ACC112 (cell line): ENCODE measurements at regions not wholly inside any gene's neighbourhood (a gene's known extent, or its start where the extent isn't known, plus 50 kb on each side); places are given as distances from the start of the nearest gene placed in this dataset.

Experiments
- H2AFZ ChIP-seq: fragments of 200-600 bp; sonication (generic); one replicate; pipeline ENCODE4 v1.6.0; 2017; ENCODE audit warnings: antibody characterized with exemption, low read length; ENCODE audit not compliant: unreplicated experiment
- H3K27ac ChIP-seq: fragments of 200-600 bp; sonication (generic); 2 replicates; pipeline ENCODE4 v1.5.1; 2014; ENCODE audit warnings: low read depth, mild to moderate bottlenecking, antibody characterized with exemption, low read length, moderate library complexity
- H3K27me3 ChIP-seq: fragments of 200-600 bp; sonication (generic); 2 replicates; pipeline ENCODE4 v1.6.1; 2014; ENCODE audit warnings: mild to moderate bottlenecking, antibody characterized with exemption, low read length, moderate library complexity, mixed read lengths; ENCODE audit not compliant: insufficient read depth
- H3K36me3 ChIP-seq: fragments of 200-600 bp; sonication (generic); 2 replicates; pipeline ENCODE4 v1.6.1; 2016; ENCODE audit warnings: mild to moderate bottlenecking, antibody characterized with exemption, low read length, moderate library complexity, mixed read lengths; ENCODE audit not compliant: insufficient read depth
- H3K4me1 ChIP-seq: fragments of 200-600 bp; sonication (generic); one replicate; pipeline ENCODE4 v1.6.1; 2016; ENCODE audit warnings: low read length, mixed read lengths; ENCODE audit not compliant: insufficient read depth, unreplicated experiment, control insufficient read depth
- H3K4me3 ChIP-seq: fragments of 200-600 bp; sonication (generic); 2 replicates; pipeline ENCODE4 v1.5.1; 2014; ENCODE audit warnings: mild to moderate bottlenecking, low read depth, low read length
- H3K79me2 ChIP-seq: fragments of 200-600 bp; sonication (generic); one replicate; pipeline ENCODE4 v1.6.0; 2016; ENCODE audit warnings: low read length; ENCODE audit not compliant: control insufficient read depth, unreplicated experiment, insufficient read depth

DNA sequence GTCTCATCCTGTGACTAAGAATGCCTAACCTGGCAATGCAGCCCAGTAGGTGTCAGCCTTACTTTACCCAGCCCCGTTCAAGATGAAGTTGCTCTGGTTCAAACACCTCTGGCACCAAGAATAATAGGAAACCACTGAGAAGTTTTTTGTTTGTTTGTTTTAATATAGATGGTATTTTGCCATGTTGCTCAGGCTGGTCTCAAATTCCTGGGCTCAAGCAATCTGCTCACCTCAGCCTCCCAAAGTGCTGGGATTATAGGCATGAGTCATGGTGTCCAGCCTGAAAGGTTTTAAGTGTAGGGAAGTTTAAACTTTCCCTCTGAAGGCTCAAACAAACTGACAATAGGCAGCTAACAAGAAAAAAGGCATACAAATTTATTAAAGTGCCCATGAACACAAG is 51.2 kb upstream of the ABCC4 start:
- no peak overlapping the region for H3K4me3 ChIP-seq
- H2AFZ ChIP-seq = no peak overlapping the region
- H3K79me2 ChIP-seq = no peaks in the 10 kb centered on the region

DNA sequence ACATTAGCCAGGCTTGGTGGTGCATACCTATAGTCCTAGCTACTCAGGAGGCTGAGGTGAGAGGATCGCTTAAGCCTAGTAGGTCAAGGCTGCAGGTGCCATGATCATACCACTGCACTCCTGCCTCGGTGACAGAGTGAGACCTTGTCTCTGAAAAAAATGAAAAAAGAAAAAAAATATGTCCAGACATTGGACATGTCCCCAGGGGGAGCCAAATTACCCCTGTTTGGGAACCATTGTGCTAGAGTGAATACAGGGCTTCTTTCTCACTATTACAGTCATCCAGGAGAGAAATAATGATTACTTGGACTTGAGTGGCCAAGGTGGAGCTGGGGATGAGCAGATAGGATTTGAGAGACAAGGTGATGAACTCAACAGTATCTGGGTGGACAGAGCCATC is 52.9 kb upstream of the ABCC4 start:
- H2AFZ ChIP-seq = no peak overlapping the region

More for the DNA sequence above, 51.2 kb upstream of the ABCC4 start:
- no peak overlapping the region for H3K27ac ChIP-seq
- peaks cover 11% of the 10 kb centered on the region; the same call in 1 of the 2 replicates for H3K27me3 ChIP-seq
- no peaks in the 10 kb centered on the region for H3K4me1 ChIP-seq
- no peaks in the 10 kb centered on the region for H3K36me3 ChIP-seq

DNA sequence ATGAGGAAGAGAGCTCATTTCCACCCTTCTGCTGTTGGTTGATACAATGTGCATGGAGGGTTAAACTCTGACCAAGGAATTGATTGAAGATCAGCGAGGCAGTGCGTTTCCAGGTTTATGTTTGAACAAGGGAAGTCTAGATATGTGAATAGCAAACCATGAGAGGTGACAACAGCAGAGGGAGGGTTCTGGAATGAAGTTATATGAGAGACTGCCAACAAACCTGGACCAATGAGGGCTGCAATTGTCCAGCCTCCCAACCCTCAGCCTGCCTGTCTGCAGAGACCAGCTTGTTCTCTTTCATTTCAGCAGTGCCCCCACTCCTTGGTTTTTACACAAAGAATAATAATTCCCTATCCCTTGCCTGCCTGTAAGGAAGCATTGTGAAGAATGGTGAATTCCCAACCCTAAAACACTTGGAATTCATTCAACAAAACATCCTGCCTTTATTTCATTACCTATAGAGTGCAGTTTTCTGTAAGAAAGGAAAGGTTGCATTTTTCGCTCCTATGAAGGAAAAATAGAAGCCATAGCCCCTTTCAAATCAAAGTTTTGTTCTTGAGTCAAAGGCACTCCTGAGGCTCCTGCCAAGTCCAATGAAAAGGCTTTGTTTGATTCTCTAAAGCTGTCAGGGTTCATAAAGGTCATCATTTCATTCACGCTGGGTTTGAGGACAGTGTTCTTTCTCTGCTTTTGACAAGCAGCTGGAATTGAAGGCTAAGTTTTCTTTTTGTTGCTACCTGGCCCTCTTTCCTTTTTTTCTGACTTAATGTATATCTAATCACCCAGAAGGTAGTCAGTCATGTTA is 53.6 kb upstream of the ABCC4 start:
- no peaks in the 10 kb centered on the region for H3K79me2 ChIP-seq
- peaks cover 21% of the 10 kb centered on the region; the same call in 1 of the 2 replicates for H3K27me3 ChIP-seq
- H3K27ac ChIP-seq = no peak overlapping the region
- no peak overlapping the region for H2AFZ ChIP-seq
- no peak overlapping the region for H3K4me3 ChIP-seq
- H3K36me3 ChIP-seq = no peaks in the 10 kb centered on the region
- H3K4me1 ChIP-seq = no peaks in the 10 kb centered on the region

More for the DNA sequence above, 52.9 kb upstream of the ABCC4 start:
- Histone ChIP-seq H3K27ac (no peak overlapping the region), H3K4me1 (no peaks in the 10 kb centered on the region), H3K36me3 (no peaks in the 10 kb centered on the region), H3K27me3 (peaks cover 21% of the 10 kb centered on the region; the same call in 1 of the 2 replicates), H3K4me3 (no peak overlapping the region), H3K79me2 (no peaks in the 10 kb centered on the region)

DNA sequence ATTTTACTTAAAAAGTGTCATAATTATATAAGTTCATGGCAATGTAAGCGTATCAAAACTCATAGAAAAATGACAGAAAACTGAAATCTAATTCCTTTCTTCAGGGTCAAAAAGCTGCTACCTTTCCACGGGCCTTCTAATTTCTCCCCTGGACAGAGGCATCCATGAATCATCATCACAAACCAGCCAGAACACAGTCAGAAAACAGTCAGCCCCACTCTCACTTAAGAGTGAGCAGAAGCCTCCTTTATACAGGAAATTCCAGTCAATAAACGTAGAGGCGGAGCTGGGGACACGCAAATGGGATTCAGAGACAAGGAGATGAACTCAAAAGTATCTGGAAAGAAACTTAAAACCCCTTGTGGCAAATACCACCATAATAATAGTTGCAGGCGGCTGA is 54.2 kb upstream of the ABCC4 start:
- H3K36me3 ChIP-seq = no peaks in the 10 kb centered on the region

DNA sequence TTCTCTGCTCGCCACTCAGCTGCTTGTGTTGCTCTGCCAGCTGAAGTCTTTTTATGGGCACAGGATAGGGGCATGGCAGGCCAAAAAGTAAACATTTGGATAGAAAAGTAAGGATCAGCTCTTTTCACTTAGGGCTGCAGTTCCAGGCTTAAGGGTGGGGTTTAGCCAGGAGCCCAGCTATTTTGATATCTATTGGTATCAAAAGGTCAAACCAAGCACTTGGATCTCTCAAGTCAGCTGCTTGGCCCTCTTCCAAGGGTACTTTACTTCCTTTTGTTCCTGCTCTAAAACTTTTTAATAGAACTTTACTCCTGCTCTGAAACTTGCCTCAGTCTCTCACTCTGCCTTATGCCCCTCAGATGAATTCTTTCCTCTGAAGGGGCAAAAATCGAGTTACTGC is 55.7 kb upstream of the ABCC4 start:
- Histone ChIP-seq H3K4me1 (no peaks in the 10 kb centered on the region), H3K79me2 (no peaks in the 10 kb centered on the region), H2AFZ (no peak overlapping the region), H3K4me3 (no peak overlapping the region), H3K27me3 (peaks cover 21% of the 10 kb centered on the region; the same call in 1 of the 2 replicates), H3K36me3 (no peaks in the 10 kb centered on the region), H3K27ac (no peak overlapping the region)

More for the DNA sequence above, 54.2 kb upstream of the ABCC4 start:
- Histone ChIP-seq H3K27me3 (peaks cover 21% of the 10 kb centered on the region; the same call in 1 of the 2 replicates), H2AFZ (no peak overlapping the region), H3K27ac (no peak overlapping the region), H3K79me2 (no peaks in the 10 kb centered on the region), H3K4me1 (no peaks in the 10 kb centered on the region), H3K4me3 (no peak overlapping the region)

DNA sequence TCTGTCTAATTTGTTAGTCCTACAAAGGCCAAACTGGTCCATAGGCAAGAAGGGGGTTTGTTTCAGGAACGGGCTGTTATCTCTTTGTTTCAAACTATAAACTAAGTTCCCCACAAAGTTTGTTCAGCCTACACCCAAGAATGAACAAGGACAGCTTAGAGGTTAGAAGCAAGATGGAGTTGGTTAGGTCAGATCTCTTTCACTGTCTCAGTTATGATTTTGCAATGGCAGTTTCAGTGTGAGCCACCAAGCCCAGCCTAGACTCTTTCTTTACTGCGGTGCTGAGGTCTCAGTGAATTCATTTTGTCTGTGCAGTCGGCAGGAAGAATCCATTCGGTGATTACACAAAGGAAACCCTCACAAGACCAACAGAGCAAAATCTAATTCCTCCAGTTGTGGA is 56.6 kb upstream of the ABCC4 start:
- Histone ChIP-seq H2AFZ (no peak overlapping the region), H3K4me1 (no peaks in the 10 kb centered on the region), H3K27me3 (peaks cover 21% of the 10 kb centered on the region; the same call in 1 of the 2 replicates), H3K79me2 (no peaks in the 10 kb centered on the region), H3K27ac (no peak overlapping the region), H3K36me3 (no peaks in the 10 kb centered on the region), H3K4me3 (no peak overlapping the region)

DNA sequence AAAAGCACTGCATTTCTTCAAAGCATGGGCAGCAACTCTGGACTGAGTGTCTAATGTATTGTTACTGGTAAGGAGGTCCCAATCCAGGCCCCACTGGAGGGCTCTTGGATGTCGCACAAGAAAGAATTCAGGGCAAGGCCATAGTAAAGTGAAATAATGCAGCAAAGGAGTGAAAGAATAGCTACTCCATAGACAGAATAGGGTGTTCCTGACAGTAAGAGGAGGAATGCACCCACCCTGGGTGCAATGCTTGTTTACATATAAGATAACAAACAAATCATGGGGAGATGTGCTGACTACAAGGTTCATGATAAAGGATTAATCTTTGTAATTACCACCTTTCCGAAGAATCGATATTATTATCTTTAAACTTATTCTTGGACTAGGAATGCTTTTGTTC is 58.8 kb upstream of the ABCC4 start:
- H3K79me2 ChIP-seq = no peaks in the 10 kb centered on the region
- H3K36me3 ChIP-seq = no peaks in the 10 kb centered on the region
- H3K27me3 ChIP-seq = peaks cover 18% of the 10 kb centered on the region; the same call in 1 of the 2 replicates
- no peaks in the 10 kb centered on the region for H3K4me1 ChIP-seq
- H3K27ac ChIP-seq = no peak overlapping the region
- H2AFZ ChIP-seq = no peak overlapping the region
- H3K4me3 ChIP-seq = no peak overlapping the region

DNA sequence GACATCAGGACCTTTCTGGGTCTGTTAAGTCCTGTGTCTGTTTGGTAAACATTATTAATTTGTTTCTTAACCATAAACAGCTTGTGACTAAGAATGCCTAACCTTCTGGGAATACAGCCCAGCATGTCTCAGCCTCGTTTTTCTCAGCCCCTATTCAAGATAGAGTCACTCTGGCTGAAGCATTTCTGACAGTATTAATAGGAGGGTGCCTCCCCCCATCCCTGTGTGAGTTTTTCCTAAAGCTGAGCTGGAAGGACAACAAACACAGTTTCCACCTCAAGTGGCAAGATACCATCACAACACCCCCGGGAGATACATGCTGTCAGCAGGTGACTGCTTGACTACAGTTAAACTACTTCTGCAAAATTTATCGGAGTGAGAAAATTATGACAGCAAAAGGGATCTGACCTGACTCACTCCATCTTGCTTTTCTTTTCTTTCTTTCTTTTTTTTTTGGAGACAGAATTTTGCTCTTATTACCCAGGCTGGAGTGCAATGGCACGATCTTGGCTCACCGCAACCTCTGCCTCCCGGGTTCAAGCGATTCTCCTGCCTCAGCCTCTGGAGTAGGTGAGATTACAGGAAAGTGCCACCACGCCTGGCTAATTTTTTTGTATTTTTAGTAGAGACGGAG is 59.3 kb upstream of the ABCC4 start:
- H3K4me3 ChIP-seq = no peak overlapping the region

DNA sequence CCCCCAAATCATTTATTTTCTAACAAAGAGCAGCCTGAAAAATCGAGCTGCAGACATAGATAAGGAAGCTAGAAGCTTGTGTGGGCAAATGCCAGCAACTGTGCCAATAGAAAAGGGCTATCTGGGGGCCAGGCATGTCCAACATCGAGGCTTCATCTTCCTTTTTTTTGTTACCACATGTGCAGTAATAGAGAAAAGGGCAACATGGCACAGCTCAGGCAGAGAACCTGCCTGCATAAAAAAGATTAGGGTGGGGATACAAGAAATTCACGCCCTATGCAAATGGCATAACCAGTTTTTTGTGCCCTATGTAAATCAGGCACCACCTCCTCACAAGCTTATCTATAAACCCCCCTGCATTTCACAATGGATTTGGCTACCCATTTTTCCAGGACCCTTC is 60.4 kb upstream of the ABCC4 start:
- Histone ChIP-seq H3K4me3 (no peak overlapping the region), H3K27ac (no peak overlapping the region), H3K79me2 (no peaks in the 10 kb centered on the region), H2AFZ (no peak overlapping the region), H3K4me1 (no peaks in the 10 kb centered on the region), H3K27me3 (peaks cover 16% of the 10 kb centered on the region; the same call in 1 of the 2 replicates), H3K36me3 (no peaks in the 10 kb centered on the region)

More for the DNA sequence above, 59.3 kb upstream of the ABCC4 start:
- H3K27ac ChIP-seq = no peak overlapping the region
- H3K79me2 ChIP-seq = no peaks in the 10 kb centered on the region
- H3K36me3 ChIP-seq = no peaks in the 10 kb centered on the region
- H3K4me1 ChIP-seq = no peaks in the 10 kb centered on the region
- H2AFZ ChIP-seq = no peak overlapping the region
- peaks cover 16% of the 10 kb centered on the region; the same call in 1 of the 2 replicates for H3K27me3 ChIP-seq

DNA sequence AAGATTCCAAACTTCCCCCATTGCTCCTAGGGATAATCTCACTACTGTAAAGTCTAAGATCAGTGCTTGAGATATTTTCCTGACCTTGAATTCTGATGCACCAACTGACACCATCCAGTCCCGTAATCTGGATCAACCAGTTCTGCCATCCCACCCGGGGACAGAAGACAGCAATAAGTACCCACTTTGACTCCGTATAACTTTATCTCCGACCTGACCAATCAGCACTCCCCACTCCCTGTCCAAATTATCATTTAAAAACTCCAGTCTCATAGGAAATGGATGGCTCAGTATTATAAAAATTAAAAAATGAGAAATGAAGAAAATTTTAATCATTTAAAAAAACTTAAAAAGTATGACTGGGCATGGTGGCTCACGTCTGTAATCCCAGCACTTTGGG is 61.4 kb upstream of the ABCC4 start:
- H3K27me3 ChIP-seq = peaks cover 8% of the 10 kb centered on the region; the same call in 1 of the 2 replicates

More for the DNA sequence above, 61.4 kb upstream of the ABCC4 start:
- no peaks in the 10 kb centered on the region for H3K4me1 ChIP-seq
- no peak overlapping the region for H3K4me3 ChIP-seq
- no peak overlapping the region for H2AFZ ChIP-seq
- no peaks in the 10 kb centered on the region for H3K79me2 ChIP-seq
- H3K36me3 ChIP-seq = no peaks in the 10 kb centered on the region
- no peak overlapping the region for H3K27ac ChIP-seq
